ENCODE measurements at regions not wholly inside any gene's neighbourhood (a gene's known extent, or its start where the extent isn't known, plus 50 kb on each side); places are given as distances from the start of the nearest gene placed in this dataset.

- DNase-seq = peak; percentile 18
Measured at GRCh38 chr5:173744551-173744950, 128.1 kb upstream of the BOD1 start.

GRCh38 chr5:173745123-173745522, 128.7 kb upstream of the BOD1 start:
- DNase-seq = peak; percentile 40

- DNase-seq = peak; percentile 35
Measured at GRCh38 chr5:173745557-173745956, 129.1 kb upstream of the BOD1 start.

- no peak for DNase-seq
Measured at GRCh38 chr5:173746047-173746646, 129.7 kb upstream of the BOD1 start.

- DNase-seq = no peak
Measured at GRCh38 chr5:173747876-173748275, 131.4 kb upstream of the BOD1 start.

- no peak for DNase-seq
Measured at GRCh38 chr5:173750538-173751265, 134.3 kb upstream of the BOD1 start.

GRCh38 chr5:173751266-173751600, 134.8 kb upstream of the BOD1 start:
- DNase-seq = no peak

- no peak for DNase-seq
Measured at GRCh38 chr5:173752653-173753052, 135.5 kb upstream of the CPEB4 start.

GRCh38 chr5:173753307-173754168, 134.6 kb upstream of the CPEB4 start:
- no peak for DNase-seq

- DNase-seq = no peak
Measured at GRCh38 chr5:173755319-173755718, 132.8 kb upstream of the CPEB4 start.

GRCh38 chr5:173757403-173758209, 130.5 kb upstream of the CPEB4 start:
- no peak for DNase-seq

GRCh38 chr5:173758676-173759075, 129.5 kb upstream of the CPEB4 start:
- no peak for DNase-seq

GRCh38 chr5:173759691-173760090, 128.5 kb upstream of the CPEB4 start:
- no peak for DNase-seq

- DNase-seq = no peak
Measured at GRCh38 chr5:173760461-173761177, 127.5 kb upstream of the CPEB4 start.

GRCh38 chr5:173761178-173761513, 127.0 kb upstream of the CPEB4 start:
- DNase-seq = no peak

- DNase-seq = no peak
Measured at GRCh38 chr5:173762045-173762444, 126.1 kb upstream of the CPEB4 start.

GRCh38 chr5:173762930-173763329, 125.2 kb upstream of the CPEB4 start:
- peak; percentile 38 for DNase-seq

GRCh38 chr5:173763410-173763809, 124.7 kb upstream of the CPEB4 start:
- no peak for DNase-seq

- peak; percentile 92 for DNase-seq
Measured at GRCh38 chr5:173764332-173765028, 123.7 kb upstream of the CPEB4 start.

- DNase-seq = no peak
Measured at GRCh38 chr5:173765029-173765644, 123.0 kb upstream of the CPEB4 start.

GRCh38 chr5:173765661-173766060, 122.5 kb upstream of the CPEB4 start:
- DNase-seq = no peak
